GM12878 (cell line): ENCODE measurements at regions not wholly inside any gene's neighbourhood (a gene's known extent, or its start where the extent isn't known, plus 50 kb on each side); places are given as distances from the start of the nearest gene placed in this dataset.
A peak's percentile ranks its signal among the peaks of the same experiment; 100 is the strongest.

Source experiments
- CEBPZ ChIP-seq: fragments of 150-350 bp; IDR thresholded peaks from 2 replicates; pipeline ENCODE4 v1.6.1; 2016; ENCODE audit warnings: low read depth, low read length
- CHD4 ChIP-seq: fragments of 200-600 bp; sonication (generic); IDR thresholded peaks from 2 replicates; pipeline ENCODE4 v1.6.1; 2016; ENCODE audit warnings: mild to moderate bottlenecking
- CREB1 ChIP-seq: IDR thresholded peaks from 2 replicates; pipeline ENCODE4 v1.6.1; 2012; ENCODE audit warnings: low read depth, mild to moderate bottlenecking, inconsistent platforms
- E2F8 ChIP-seq: fragments of 450-650 bp; IDR thresholded peaks from 2 replicates; pipeline ENCODE4 v1.6.1; 2018; ENCODE audit warnings: mild to moderate bottlenecking, low read depth, moderate library complexity; ENCODE audit not compliant: partially characterized antibody
- GABPA ChIP-seq: IDR thresholded peaks from 2 replicates; pipeline ENCODE4 v1.6.1; 2014; ENCODE audit warnings: antibody characterized with exemption, low read depth, mild to moderate bottlenecking, inconsistent platforms
- IKZF2 ChIP-seq, 2 experiments: fragments of 450-650 bp; IDR thresholded peaks; 2 replicates each; pipeline ENCODE4 v1.6.1; 2017; ENCODE audit warnings: mild to moderate bottlenecking in 2 of 2, moderate library complexity in 2 of 2
- KDM1A ChIP-seq: fragments of 200-600 bp; sonication (generic); IDR thresholded peaks from 2 replicates; pipeline ENCODE4 v1.6.1; 2016; ENCODE audit warnings: borderline replicate concordance
- MTA2 ChIP-seq: fragments of 450-650 bp; IDR thresholded peaks from 2 replicates; pipeline ENCODE4 v1.6.1; 2016; ENCODE audit warnings: low read depth, mild to moderate bottlenecking, moderate library complexity
- MTA3 ChIP-seq: IDR thresholded peaks from 2 replicates; pipeline ENCODE4 v1.6.1; 2012; ENCODE audit warnings: low read length, inconsistent platforms, borderline replicate concordance
- MXI1 ChIP-seq: fragments of 150-350 bp; IDR thresholded peaks from 2 replicates; pipeline ENCODE4 v1.6.1; 2011; ENCODE audit warnings: low read depth, mild to moderate bottlenecking, inconsistent platforms, low read length, improper control_type of control experiment
- NKRF ChIP-seq: fragments of 450-650 bp; conservative IDR thresholded peaks from 2 replicates; pipeline ENCODE4 v1.6.1; 2017; ENCODE audit warnings: mild to moderate bottlenecking, moderate library complexity
- RAD51 ChIP-seq: fragments of 450-650 bp; IDR thresholded peaks from 2 replicates; pipeline ENCODE4 v1.6.1; 2016; ENCODE audit warnings: moderate library complexity, mild to moderate bottlenecking, inconsistent platforms
- SIN3A ChIP-seq: IDR thresholded peaks from 2 replicates; pipeline ENCODE4 v1.6.1; 2012; ENCODE audit warnings: low read depth, low read length, improper control_type of control experiment
- WRNIP1 ChIP-seq: IDR thresholded peaks from 2 replicates; pipeline ENCODE4 v1.6.1; 2011; ENCODE audit warnings: low read depth, low read length, improper control_type of control experiment, borderline replicate concordance
- ZNF687 ChIP-seq: fragments of 450-650 bp; IDR thresholded peaks from 2 replicates; pipeline ENCODE4 v1.6.1; 2017; ENCODE audit warnings: mild to moderate bottlenecking, moderate library complexity

GRCh38 chr6:105648276-105648675, 245.4 kb upstream of the PREP start (continued):
- peak; percentile 29 for TF ChIP-seq E2F8
- TF ChIP-seq GABPA: no peak
- TF ChIP-seq CREB1: no peak
- no peak for TF ChIP-seq MTA3
- TF ChIP-seq WRNIP1: no peak
- no peak for TF ChIP-seq MXI1
- no peak for TF ChIP-seq SIN3A
- TF ChIP-seq ZNF687: peak; percentile 58; the same call in 1 of the 2 replicates
- no peak for TF ChIP-seq NKRF
- no peak for TF ChIP-seq CHD4
- no peak for TF ChIP-seq KDM1A
- TF ChIP-seq IKZF2 (IDR thresholded peaks at IDR 0.05): peak; percentile 90 to 93
- no peak for TF ChIP-seq CEBPZ
- no peak for TF ChIP-seq RAD51
- TF ChIP-seq MTA2: peak; percentile 79
